GM23338 (cell line): ENCODE measurements at regions not wholly inside any gene's neighbourhood (a gene's known extent, or its start where the extent isn't known, plus 50 kb on each side); places are given as distances from the start of the nearest gene placed in this dataset.

Experiments used
- CTCF ChIP-seq, 2 experiments: fragments of 200-600 bp in 1 of 2; sonication (generic) in 1 of 2; conservative IDR thresholded peaks; 2 replicates each; pipeline versions ENCODE4 v1.5.1 to v1.6.1; 2016 to 2017; ENCODE audit warnings: antibody characterized with exemption in 2 of 2, low read depth in 2 of 2, mild to moderate bottlenecking in 2 of 2, moderate library complexity in 1 of 2
- ETS1 ChIP-seq: IDR thresholded peaks from 2 replicates; pipeline ENCODE4 v1.6.1; 2016; ENCODE audit warnings: antibody characterized with exemption
- EZH2 ChIP-seq: fragments of 200-600 bp; sonication (generic); IDR thresholded peaks from one replicate; pipeline ENCODE4 v1.8.0; 2017; ENCODE audit warnings: antibody characterized with exemption, mild to moderate bottlenecking, low read depth; ENCODE audit not compliant: unreplicated experiment
- JUNB ChIP-seq: IDR thresholded peaks from one replicate; pipeline ENCODE4 v1.6.1; 2016; ENCODE audit warnings: antibody characterized with exemption; ENCODE audit not compliant: unreplicated experiment
- POLR2AphosphoS5 ChIP-seq: IDR thresholded peaks from 2 replicates; pipeline ENCODE4 v1.6.1; 2016; ENCODE audit warnings: antibody characterized with exemption, low read depth
- TF ChIP-seq, protein P1 (sequence below): IDR thresholded peaks from one replicate; pipeline ENCODE4 v1.6.1; 2018; ENCODE audit warnings: antibody characterized with exemption; ENCODE audit not compliant: unreplicated experiment

DNA sequence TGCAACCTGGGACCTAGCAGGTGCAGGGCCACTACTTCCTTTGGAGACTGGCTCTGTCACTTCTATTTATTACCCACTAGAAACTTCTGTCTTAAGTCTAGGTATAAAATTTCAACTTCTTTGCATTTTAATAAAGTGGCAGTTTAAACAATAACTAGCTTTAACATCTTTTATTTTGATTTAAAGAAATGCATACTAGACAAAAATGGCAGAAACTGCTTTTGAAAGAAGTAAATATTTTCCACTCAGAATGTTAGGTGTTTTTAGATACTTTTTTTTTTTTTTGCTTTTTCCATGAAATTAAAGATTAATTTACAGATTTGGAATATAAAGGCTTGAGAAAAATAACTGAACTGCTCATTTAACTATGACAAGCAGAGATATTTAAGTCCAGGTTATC lies 1477.6 kb downstream of the KCNT2 start:
- TF ChIP-seq ETS1: no peak
- no peak for TF ChIP-seq POLR2AphosphoS5
- TF ChIP-seq CTCF (conservative IDR thresholded peaks at IDR 0.05; ENCODE audit: low read depth in 2 of 2): no peak
- no peak for TF ChIP-seq JUNB
- TF ChIP-seq, protein P1, sequence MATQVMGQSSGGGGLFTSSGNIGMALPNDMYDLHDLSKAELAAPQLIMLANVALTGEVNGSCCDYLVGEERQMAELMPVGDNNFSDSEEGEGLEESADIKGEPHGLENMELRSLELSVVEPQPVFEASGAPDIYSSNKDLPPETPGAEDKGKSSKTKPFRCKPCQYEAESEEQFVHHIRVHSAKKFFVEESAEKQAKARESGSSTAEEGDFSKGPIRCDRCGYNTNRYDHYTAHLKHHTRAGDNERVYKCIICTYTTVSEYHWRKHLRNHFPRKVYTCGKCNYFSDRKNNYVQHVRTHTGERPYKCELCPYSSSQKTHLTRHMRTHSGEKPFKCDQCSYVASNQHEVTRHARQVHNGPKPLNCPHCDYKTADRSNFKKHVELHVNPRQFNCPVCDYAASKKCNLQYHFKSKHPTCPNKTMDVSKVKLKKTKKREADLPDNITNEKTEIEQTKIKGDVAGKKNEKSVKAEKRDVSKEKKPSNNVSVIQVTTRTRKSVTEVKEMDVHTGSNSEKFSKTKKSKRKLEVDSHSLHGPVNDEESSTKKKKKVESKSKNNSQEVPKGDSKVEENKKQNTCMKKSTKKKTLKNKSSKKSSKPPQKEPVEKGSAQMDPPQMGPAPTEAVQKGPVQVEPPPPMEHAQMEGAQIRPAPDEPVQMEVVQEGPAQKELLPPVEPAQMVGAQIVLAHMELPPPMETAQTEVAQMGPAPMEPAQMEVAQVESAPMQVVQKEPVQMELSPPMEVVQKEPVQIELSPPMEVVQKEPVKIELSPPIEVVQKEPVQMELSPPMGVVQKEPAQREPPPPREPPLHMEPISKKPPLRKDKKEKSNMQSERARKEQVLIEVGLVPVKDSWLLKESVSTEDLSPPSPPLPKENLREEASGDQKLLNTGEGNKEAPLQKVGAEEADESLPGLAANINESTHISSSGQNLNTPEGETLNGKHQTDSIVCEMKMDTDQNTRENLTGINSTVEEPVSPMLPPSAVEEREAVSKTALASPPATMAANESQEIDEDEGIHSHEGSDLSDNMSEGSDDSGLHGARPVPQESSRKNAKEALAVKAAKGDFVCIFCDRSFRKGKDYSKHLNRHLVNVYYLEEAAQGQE: no peak
- TF ChIP-seq EZH2: no peak
